ENCODE measurements at regions not wholly inside any gene's neighbourhood (a gene's known extent, or its start where the extent isn't known, plus 50 kb on each side); places are given as distances from the start of the nearest gene placed in this dataset.

DNA sequence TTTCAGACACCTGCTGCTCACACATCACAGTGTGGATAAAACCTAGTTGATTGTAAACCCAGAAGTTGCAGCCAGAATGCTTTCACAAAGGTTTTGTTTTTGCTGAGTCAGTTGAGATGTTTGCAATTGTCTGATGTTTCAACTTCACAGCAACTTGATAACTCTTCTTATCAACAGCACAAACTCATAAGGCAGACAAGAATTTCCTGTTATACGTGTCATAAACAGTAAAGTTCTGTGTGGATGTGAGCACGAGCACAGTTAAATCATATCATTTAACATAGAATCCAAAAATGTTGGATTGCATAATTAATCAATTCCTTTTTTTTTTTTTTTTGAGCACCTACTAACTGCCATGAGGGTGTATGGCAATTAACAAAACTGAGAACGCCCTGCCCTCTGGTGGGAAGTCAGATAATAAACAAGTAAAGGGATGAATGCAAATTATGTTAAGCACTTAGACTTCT is 512.2 kb downstream of the PDHA2 start:
- TF ChIP-seq CBX3 (IDR thresholded peaks at IDR 0.05; ENCODE audit: low read depth), result 0 out of 2 replicates have a peak, but pooled peaks have one; percentile 35
- no peak for TF ChIP-seq ZFX (IDR thresholded peaks at IDR 0.05)
- no peak for TF ChIP-seq TCF7L2 (IDR thresholded peaks at IDR 0.05; ENCODE audit: borderline replicate concordance, extremely low read depth, insufficient read depth, insufficient read length)
- no peak for TF ChIP-seq ZNF274 (IDR thresholded peaks at IDR 0.05; ENCODE audit: low read depth, low read length)
- TF ChIP-seq RAD21 (IDR thresholded peaks at IDR 0.05; ENCODE audit: low read depth), result peak; percentile 74
- no peak for TF ChIP-seq ELF1 (IDR thresholded peaks at IDR 0.05; ENCODE audit: borderline replicate concordance, low read depth)
- TF ChIP-seq, protein P1, sequence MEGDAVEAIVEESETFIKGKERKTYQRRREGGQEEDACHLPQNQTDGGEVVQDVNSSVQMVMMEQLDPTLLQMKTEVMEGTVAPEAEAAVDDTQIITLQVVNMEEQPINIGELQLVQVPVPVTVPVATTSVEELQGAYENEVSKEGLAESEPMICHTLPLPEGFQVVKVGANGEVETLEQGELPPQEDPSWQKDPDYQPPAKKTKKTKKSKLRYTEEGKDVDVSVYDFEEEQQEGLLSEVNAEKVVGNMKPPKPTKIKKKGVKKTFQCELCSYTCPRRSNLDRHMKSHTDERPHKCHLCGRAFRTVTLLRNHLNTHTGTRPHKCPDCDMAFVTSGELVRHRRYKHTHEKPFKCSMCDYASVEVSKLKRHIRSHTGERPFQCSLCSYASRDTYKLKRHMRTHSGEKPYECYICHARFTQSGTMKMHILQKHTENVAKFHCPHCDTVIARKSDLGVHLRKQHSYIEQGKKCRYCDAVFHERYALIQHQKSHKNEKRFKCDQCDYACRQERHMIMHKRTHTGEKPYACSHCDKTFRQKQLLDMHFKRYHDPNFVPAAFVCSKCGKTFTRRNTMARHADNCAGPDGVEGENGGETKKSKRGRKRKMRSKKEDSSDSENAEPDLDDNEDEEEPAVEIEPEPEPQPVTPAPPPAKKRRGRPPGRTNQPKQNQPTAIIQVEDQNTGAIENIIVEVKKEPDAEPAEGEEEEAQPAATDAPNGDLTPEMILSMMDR (IDR thresholded peaks at IDR 0.05 in 2 of 3, conservative IDR thresholded peaks at IDR 0.05 in 1 of 3; ENCODE audit: borderline replicate concordance in 1 of 3, insufficient read depth in 1 of 3, low read depth in 2 of 3, low read length in 2 of 3), result peak; percentile 32 to 67 (median 48); a peak in 4 of 6 replicates
- TF ChIP-seq CEBPB (IDR thresholded peaks at IDR 0.05; ENCODE audit: low read depth), result 0 out of 2 replicates have a peak, but pooled peaks have one; percentile 37
- no peak for TF ChIP-seq SP1 (IDR thresholded peaks at IDR 0.05; ENCODE audit: low read depth)
- ChIA-PET RAD21 (ENCODE audit: low non-redundant PET in 1 of 2, low total read pairs in 2 of 2, uncharacterized antibody in 2 of 2, unreplicated experiment in 2 of 2) (no interaction called here), CTCF (interaction anchor here (0.8 to 1.5 kb wide), 2 partner anchors 10 to 842 kb away, joined by 3 read pairs; no protein-coding TSS in a partner anchor), POLR2A (interaction anchor here (0.9 kb wide), 1 partner anchor 21 kb away, joined by 3 read pairs; no protein-coding TSS in a partner anchor)
- H3K27me3 ChIP-seq (ENCODE audit: insufficient read depth, low read length), result no peaks in the 10 kb centered on the region
- no peaks in the 10 kb centered on the region; the same call in 1 of the 2 replicates for H3K9me2 ChIP-seq (ENCODE audit: insufficient read depth)
- H3K9ac ChIP-seq (ENCODE audit: low read length), result no peak overlapping the region
- no peak overlapping the region for H3K4me3 ChIP-seq (replicated peaks in 1 of 2; ENCODE audit: low read depth in 1 of 2, low read length in 2 of 2)
- no peaks in the 10 kb centered on the region for H3K79me2 ChIP-seq (ENCODE audit: insufficient read depth, low read length)
- DNase-seq (ENCODE audit: low read depth, low spot score) (peak; percentile 34), ATAC-seq (peak; percentile 62; the same call in 1 of the 2 replicates)
- no peaks in the 10 kb centered on the region for H3K36me3 ChIP-seq (ENCODE audit: control insufficient read depth in 1 of 2, insufficient read depth in 2 of 2, low read length in 2 of 2)
- no peaks in the 10 kb centered on the region for H3K9me3 ChIP-seq (ENCODE audit: control insufficient read depth in 1 of 2, insufficient read depth in 1 of 2, low read depth in 1 of 2, low read length in 2 of 2)
- no peak overlapping the region for H3K4me2 ChIP-seq (ENCODE audit: low read length)
- H2AFZ ChIP-seq (ENCODE audit: low read depth, low read length, poor library complexity, severe bottlenecking), result no peak overlapping the region
- H3K4me1 ChIP-seq (ENCODE audit: control insufficient read depth in 1 of 2, insufficient read depth in 2 of 2, low read length in 2 of 2), result no peaks in the 10 kb centered on the region
- intact Hi-C loops (cut with micrococcal nuclease), result loop anchor here (1.0 to 5.0 kb wide), 3 partner anchors 845 to 1370 kb away; no protein-coding TSS in a partner anchor
- no peaks in the 10 kb centered on the region for H4K20me1 ChIP-seq (ENCODE audit: insufficient read depth)
- H3K27ac ChIP-seq (ENCODE audit: low read depth, low read length), result no peak overlapping the region
- BruUV-seq (replicated peaks), result no TSS peak
